SK-N-SH (cell line): ENCODE measurements at regions not wholly inside any gene's neighbourhood (a gene's known extent, or its start where the extent isn't known, plus 50 kb on each side); places are given as distances from the start of the nearest gene placed in this dataset.

ENCODE experiments used
- CTCF ChIP-seq: fragments of 200-600 bp; sonication (generic); IDR thresholded peaks from 2 replicates; pipeline ENCODE4 v1.6.1; 2017; ENCODE audit warnings: antibody characterized with exemption, mild to moderate bottlenecking, moderate library complexity
- FOXM1 ChIP-seq: IDR thresholded peaks from 2 replicates; pipeline ENCODE4 v1.4.0; 2012; ENCODE audit warnings: low read depth, mild to moderate bottlenecking
- POLR2AphosphoS5 ChIP-seq: IDR thresholded peaks from 2 replicates; pipeline ENCODE4 v1.6.1; 2012; ENCODE audit warnings: low read depth, low read length

- no peak for TF ChIP-seq CTCF
- TF ChIP-seq FOXM1, result no peak
- TF ChIP-seq POLR2AphosphoS5, result no peak
These were observed 322.9 kb downstream of the BCL11A start for GRCh38 chr2:60230596-60230995.
